Cerebellar cortex (tissue), 1 donor: ENCODE measurements at regions not wholly inside any gene's neighbourhood (a gene's known extent, or its start where the extent isn't known, plus 50 kb on each side); places are given as distances from the start of the nearest gene placed in this dataset.

Source experiments
- DNase-seq: peaks from one replicate; pipeline ENCODE4 v3.0.0-alpha.2; 2015; ENCODE audit warnings: low spot score

DNA sequence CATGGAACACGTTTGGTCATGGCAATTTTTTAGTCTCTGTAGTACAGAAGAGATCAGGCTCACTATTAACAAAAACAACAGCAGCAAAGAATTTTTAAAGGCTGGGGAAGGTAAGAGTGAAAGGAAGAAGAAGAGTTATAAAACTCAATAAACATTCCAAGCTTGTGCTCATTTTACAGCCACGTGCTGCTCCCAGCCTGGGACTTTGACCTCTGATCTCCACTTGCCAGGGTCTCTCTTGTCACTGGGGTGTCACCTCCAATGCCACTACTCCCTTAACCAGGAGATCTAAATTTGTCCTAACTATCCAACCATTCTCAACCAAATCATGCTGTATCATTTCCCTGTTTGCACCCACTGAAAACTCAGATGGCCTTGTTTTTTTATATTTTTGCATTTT is 605.1 kb downstream of the VRK1 start:
- no peak for DNase-seq

DNA sequence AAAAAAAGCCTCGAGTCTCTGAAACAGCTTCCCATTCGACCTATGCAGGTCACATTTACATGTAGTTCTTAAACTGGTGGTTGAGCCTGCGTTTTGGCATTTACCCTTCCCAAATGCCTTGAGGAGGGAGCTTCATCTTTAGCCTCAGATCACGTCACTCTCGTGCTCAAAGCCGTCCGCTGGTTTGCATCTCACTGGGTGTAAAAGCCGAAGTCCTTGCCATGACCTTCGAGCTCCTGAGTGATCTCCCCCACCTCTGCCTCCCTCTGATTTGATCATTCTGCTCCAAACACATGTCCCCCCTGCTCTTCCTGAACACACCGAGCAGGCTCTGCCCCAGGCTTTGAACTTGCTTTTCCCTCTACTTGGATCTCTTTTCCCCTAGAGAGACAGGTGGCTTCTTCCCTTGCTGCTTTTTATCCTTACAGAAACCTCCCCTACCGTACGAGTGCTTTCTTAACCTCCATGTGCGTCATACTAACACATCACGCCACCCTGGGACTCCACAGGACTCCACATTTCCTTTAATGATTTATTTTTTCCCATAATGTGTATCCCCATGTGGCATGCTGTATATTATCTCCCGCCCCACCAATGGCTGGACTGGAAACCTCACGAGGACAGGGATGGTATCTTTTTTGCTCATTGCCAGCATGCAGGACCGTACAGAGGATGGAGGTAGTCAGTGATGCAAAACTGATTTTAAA is 610.7 kb downstream of the VRK1 start:
- DNase-seq: no peak

DNA sequence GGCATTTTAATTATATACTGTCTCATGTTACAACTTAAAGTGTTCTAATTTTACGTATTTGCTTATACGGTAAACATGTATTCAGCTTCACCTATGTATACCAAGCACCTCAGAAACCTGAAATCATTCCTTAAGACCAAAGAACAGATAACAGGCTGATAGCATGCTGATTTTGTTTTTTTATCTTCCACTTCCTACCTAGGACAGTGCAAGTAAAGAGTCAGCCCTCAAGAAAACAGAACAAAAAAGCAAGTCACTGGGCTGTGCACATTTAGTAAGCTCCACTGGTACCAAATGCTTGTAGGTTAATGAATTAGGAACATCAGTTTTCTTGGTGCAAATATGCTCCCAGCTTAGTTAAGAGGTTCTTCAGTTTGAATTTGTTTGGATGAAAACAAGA is 611.3 kb downstream of the VRK1 start:
- DNase-seq: no peak

DNA sequence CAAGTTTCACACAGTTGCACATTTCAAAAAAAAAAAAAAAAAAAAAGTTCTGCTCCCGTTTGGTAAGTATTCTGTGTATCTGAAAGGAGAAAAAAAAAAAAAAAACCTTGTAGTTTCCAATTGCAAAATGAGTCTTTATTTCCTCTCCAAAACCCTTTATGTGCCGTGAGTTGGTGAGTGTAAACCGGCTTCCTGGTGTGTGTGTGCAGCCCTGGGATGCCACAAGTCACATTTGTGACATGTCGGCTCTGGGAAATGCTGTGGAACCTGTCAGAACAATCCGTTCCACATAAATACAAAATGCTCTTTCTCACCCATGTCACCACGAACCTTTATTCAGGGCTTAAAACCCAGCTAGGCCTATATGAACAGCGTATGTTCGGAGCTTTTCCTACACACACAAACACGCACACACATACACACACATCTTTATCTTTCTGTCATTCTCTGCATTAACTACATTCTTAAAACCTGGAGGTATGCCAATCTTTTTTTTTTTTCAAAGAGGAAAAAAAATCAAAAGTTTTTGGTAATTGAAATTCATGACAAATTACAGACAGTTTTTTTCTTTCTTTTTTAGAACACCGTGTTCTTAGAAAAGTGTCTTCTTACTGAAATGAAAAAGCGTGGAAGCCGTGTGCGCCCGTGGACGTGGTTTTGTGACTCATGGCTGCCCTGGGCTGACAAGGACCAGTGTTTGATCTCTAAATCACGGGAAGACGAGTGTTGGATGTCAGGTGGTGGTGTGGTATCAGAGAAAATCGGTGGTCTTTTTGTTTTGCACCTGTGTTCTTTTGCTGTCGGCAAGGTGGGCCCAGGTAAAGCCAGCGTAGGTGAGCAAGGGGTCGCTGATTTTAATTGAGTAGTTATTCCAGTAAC is 612.0 kb downstream of the VRK1 start:
- DNase-seq: no peak

DNA sequence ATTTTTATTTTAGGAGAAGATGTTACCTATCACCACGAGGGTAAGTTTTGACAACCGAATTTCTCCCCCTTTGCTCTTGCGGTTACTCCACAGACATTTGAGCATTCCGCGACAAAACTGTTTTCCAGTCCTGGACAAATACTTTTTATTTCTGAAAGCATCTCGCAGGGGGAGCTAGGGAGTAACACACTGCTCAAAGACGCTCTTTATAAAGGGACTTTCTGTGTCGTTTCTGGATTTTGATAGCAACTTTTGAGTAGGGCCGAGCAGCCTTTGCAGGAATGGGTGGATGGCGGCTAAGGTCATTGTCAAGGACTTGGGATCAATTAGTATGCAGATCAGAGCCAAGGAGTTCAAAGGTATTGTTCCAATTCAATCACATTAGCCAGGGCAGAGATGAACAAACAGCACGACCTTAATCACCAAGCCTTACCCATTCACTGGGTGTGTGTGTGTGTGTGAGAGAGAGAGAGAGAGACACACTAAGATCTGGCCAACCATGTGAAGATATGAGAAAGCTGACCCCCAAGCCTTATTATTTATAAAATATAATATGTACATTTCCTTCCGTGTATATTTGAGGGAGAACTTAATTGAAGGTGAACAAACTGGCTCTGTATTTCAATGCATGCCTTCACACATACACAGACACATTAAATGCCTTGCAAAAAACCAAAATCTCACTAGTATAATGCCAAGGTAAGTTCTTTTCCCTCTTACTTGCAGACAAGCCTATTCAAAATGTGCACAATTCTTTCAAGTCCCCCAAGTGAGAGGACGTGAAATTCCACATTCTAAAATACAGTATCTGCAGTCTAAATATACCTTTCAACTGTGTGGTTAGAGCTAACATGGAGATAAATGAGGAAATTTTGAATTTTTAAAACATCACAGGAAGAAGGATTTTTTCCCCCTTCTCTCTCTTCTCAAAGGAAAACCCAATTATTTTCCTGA is 613.8 kb downstream of the VRK1 start:
- no peak for DNase-seq

DNA sequence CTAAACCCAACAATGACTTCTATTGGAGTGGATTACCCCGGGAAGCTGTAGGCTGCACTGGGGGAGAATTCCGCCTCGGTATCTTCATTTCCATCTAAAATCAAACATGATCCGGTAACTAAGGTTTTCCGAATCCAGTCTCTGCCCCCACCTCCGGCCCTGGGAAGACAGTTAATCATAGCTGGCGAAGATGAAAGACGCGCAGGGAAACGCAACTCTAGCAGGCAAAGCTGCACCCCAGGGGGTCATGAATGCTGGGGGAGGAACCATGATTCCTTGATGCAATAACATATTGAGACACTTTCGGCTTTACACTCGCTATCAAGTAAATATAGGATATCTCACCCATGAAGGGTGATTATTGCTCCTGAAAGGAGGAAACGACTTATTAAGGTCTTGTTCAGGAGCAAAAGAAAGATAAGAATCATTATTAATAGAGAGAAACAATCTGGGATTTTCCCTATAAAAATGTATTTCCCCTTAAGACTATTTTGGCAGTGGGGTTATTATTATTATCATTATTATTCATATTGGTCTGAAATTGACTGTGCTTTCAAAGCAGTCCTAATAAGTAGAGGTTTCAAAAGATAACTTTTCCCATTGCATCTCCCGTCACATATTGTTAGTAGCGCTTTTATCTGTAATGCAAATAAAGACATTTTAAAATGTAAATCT is 614.9 kb downstream of the VRK1 start:
- DNase-seq: no peak

DNA sequence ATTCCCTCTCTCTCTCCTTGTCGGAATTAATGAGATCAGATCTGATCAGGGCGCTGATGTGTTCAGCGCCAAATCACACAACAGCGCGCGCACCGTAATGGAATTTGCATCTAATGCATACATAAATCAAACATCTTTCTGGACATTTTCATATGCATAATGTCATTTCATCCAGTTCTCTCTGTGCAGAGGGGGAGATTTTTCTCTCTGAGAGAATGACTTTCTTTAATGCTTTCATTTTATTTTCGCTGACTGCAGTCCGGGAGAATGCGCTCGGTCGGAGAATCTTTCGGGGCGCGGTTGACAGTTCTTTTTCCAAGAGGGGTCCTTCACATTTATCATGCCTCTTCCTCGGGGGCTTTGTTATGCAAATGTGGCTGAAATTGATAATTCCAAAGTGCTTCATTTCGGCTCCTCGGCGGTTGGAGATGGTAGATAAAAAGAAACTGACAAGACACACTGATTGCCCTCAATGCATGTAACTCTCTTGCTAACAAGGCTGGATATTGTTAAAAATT is 615.9 kb downstream of the VRK1 start:
- DNase-seq: no peak

DNA sequence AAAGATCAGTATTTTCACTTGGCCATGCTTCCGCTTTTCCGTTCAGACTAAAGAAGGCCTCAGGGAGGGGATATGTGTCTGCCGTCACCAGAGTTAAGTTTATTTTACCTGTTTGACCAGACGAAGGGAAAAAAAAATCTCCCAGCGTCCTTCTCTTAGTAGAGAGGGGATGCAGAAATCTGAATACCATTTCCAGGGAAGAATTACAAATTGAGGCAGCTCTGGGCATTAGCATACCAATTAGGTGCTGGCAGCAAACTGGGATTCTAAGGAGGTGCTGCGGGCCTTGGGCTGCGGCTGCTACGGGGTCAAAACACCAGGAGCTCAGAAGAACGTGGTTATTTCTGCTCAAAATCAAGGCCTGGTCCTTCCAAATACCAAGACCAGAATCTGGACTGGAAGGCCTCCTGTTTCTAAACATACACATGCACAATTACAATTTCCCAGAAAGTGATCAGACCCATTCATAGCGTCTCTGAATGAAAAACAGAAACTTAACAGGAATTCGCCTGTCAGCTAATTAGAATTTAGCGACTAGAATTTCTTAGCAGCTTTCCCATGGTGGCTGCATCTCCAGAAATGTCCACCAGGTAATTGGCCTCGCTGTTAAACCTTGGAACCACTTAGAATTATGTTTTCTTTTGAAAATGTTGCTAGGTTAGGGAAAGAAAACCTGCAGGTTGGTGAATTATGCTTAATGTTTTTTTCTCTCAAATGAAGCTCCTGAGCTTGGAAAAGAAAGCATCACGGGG is 617.0 kb downstream of the VRK1 start:
- DNase-seq: no peak

DNA sequence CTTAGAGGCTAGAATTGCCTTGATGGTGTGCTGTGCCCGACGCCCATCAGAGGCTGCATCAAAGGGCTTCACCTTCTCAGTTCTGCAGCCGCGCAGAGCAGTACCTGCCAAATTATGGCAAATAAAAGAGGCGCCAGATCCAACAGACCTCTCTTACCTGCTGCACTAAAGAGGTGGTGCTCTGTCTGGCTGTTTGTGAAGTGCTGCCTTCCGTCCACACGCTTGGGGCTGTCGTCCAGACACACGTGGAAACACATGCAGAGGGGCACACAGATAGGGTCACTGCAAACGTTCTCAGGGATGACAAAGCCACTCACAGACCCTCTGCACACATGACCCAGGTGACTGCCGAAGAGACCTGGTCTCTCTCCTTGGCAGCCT is 617.5 kb downstream of the VRK1 start:
- no peak for DNase-seq

DNA sequence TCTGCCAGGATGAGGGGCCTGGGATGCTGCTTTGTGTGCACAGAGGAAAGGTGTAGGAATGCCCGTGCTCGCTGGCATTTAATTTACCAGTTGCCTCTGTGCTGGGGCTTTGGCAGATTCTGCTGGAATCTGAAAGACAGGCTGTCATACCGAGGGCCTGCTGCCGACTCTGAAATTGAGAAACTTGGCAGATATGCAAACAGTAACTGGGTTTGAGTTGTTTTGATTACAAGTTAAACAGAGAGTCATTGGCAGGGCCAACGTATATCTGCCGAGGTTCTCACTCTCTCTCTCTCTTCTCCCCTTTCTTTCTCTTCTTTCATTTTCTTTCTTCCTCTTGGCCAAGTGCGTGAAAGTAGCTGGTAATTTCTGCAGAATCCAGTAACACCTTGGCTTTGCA is 618.7 kb downstream of the VRK1 start:
- DNase-seq: no peak

DNA sequence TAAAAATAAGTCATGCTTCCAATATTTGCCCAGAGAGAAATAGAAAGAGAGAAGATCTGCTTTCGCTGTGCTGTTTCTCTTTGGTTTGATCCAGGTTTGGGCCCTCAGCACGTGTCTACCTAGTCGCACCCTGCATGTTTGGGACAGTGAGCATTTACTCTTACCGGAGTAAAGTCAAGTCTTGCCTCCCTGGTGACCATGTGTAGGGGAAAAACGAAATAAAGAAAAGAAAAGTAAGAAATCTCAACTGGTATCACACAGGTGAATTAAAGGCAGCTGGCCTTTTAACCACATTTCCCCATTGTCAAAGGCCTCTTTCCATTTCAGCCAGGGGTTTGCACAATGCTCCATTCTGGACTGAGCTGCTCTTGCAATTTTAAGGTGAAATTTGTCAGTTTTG is 619.4 kb downstream of the VRK1 start:
- DNase-seq: no peak

DNA sequence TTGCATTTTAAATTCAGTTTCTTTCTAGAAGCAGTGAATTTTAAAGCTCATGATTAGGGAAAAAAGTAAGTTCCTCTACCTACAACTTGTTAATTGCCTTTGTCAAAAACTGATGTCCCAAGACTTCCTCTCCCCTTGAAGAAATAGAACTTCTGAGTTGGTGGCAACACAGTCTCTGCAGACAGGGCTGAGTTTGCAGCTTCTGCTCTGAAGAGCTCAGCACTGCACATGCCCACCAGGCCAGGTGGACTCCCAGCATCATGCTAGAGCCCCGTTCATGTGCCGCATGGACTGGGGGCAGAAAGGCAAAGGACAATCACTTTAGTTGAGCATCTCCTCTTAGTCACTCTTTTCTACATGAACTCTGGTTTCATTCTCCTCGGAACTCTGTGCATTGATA is 620.1 kb downstream of the VRK1 start:
- DNase-seq: no peak

DNA sequence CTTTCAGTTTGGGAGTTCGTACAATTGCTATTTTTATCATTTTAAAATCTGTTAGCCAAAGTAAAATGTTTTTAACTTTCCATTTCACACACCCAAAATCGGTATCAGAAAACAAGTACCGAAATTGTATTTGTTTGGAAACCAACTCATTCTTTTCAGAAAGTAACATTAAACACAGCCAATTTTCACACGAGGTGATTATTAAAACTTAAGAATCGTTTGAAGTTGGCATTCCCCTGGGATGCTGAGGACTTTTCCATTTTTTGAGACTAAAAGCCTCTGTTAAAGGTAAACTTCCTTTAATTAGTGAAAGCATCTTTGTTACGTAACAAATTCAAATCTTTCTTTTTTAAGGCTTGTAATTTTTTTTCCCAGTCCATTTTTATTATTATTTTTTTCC is 623.0 kb downstream of the VRK1 start:
- no peak for DNase-seq

DNA sequence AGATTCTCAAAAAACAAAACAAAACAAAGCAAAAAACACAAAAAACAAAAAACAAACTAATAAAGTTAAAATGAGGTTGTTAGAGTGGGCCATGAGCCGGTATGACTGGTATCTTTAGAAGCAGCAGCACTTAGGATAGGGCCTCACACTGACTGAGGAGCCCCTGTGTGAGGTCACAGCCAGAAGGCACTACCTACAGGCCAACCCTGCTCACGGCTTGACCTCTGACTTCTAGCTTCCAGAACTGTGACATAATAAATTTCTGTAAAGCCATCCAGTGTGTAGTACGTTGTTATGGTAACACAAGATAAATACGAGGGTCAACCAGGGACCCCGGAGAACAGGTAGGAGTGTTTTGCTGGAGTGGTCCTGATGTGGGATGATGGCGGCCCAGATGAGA is 629.6 kb downstream of the VRK1 start:
- no peak for DNase-seq

DNA sequence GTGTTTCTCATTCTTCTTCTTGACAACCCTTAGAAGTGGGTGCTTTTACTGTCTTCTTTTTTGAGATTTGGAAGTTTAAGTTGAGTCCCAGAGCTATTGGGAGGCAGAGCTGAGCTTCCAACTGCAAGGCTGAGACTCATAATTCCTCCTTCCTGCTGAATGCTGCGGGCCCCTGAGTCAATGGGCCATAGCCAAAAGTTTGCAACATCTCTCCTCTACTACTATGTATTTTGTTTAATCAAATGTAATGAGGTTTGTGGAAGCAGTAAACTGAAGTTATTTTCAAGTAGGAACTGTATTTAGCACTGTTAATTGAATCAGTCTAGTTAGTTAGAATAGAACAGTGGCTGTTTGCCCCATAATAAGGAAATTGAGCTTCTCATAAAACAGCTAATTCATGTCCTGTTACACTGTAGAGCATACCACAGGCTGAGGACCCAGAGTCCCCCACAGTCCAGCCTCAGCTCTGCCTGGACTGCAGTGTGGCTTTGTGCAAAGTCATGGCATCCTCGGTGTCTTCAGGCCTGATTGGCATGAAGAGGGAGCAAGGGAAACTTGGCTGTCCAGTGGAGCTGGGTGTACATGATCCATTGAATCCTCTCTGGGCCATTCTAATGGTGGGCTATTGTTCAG is 631.7 kb downstream of the VRK1 start:
- no peak for DNase-seq

DNA sequence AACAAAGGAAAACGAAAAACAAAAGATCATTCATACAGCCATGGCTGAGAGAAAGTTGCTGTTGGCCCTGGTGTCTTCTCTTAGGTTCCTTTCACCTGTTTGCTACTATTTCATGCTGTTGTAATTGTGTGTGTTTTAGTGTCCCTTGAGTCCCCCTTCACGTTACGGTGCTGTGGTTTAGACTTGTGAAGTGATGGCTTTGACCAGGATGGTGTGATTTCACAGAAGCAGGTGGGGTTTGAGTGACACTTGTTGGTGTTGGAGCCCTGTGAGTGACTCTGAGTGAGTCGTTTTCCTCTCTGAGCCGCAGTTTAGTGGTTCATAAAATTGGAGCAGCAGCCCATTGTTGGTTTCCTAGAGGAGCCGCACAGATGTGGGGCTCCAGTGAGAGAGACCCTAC is 635.4 kb downstream of the VRK1 start:
- no peak for DNase-seq

DNA sequence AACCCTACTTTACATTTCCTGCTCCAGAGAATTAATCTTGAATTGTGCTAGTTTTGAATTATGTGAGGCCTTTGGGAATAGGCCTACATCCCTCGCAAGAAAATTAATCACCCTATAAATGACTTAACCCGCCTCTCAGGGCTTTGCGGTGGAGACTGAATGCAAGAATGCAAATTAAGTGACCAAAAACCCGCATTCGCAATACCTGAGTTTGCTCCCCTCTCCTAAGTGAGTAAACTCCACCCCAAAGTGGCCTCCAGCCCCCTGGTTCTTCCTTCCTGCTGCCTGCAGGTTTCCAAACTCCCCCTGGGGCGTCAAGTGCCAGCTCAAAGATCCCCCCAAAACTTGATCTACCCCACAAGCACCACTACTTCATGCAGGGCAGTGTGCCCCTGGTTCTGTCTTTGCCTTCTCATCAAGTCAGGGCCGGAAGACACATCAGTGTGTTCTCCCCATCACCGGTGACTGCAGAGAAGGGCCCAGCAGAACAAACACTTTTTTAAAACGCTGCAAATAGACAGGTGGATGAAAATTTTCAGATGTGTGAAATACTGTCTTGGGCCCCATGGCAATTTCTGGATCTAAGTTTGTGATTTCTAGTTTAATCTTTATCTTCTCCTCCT is 644.7 kb downstream of the VRK1 start:
- no peak for DNase-seq

DNA sequence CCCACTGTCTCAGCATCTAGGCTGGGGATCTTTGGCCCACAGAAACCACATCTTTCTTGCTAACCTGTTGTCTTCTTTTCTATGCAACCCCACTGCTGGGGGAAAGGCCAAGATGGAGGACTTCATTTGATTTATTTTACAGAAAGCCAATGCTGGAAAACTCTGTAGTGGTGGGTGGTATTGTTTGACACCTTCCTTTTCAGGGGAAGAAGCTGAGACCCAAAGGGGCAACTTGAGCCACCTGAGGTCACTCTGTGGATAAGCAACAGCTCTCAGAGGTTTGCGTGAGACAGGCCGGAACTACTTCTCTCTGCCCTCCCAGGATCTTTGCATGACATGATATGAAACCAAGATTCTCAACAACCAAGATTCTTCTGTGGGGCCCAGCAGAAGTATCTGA is 645.2 kb downstream of the VRK1 start:
- DNase-seq: no peak

DNA sequence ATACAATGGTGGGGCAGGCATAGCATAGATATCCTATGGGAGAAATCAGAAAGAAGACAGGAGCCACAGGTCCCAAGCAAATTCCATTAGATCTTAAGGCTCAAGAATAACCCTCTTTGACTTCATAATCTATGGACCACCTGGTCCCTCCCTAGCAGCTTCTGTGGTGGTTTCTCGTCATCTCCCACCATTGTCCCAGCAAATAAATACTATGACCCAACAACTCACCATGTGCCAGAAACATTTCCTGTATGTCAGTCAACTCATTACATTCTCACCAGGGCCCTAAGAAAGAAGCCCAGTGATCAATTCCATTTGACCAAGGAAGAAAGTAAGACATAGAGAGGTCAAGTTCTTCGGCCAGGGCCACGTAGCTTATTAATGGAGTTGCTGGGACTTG is 646.2 kb downstream of the VRK1 start:
- no peak for DNase-seq

DNA sequence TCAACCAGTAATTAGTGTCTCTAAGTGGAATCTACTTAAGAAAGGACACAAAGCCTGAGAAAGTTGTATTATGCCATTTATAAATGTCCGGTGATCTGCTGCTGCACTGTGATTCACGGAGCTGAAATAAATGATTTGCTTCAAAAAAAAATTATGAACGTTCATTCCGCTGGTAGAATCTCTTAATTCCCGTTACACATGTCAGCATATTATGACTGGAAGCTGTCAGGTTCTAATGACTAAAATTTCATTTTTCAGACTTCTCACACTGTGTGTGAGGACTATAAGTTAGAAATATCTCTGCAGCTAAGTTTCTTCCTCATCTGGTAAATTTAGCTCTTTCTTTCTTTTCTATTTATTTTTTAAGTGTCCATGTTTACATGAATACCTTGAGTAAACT is 647.1 kb downstream of the VRK1 start:
- DNase-seq: no peak
